ENCODE measurements at regions not wholly inside any gene's neighbourhood (a gene's known extent, or its start where the extent isn't known, plus 50 kb on each side); places are given as distances from the start of the nearest gene placed in this dataset.

- Histone ChIP-seq H3K9ac (replicated peaks; ENCODE audit: extremely low read depth, insufficient read depth, low read length) (no peak overlapping the region), H3K4me2 (ENCODE audit: insufficient read depth, low read length) (no peak overlapping the region), H3K27me3 (ENCODE audit: control insufficient read depth in 2 of 2, insufficient read depth in 2 of 2, low read length in 2 of 2) (peaks cover 11 to 21% of the 10 kb centered on the region in 2 experiments), H3K27ac (ENCODE audit: insufficient read depth, low read depth, low read length) (no peak overlapping the region), H3K4me3 (replicated peaks in 1 of 3; ENCODE audit: insufficient read depth in 1 of 3, low read depth in 1 of 3, low read length in 3 of 3) (no peak overlapping the region), H3K79me2 (ENCODE audit: control insufficient read depth, insufficient read depth, low read length) (no peaks in the 10 kb centered on the region), H4K20me1 (replicated peaks; ENCODE audit: control insufficient read depth, extremely low read depth, insufficient read depth, low read length) (no peaks in the 10 kb centered on the region), H2AFZ (ENCODE audit: low read depth, low read length) (no peak overlapping the region), H3K36me3 (ENCODE audit: control insufficient read depth in 2 of 2, extremely low read depth in 1 of 2, insufficient read depth in 2 of 2, low read length in 2 of 2) (no peaks in the 10 kb centered on the region), H3K4me1 (ENCODE audit: control insufficient read depth, extremely low read depth, insufficient read depth, low read length) (no peaks in the 10 kb centered on the region), H3K9me1 (replicated peaks; ENCODE audit: control insufficient read depth, extremely low read depth, insufficient read depth, low read length) (no peaks in the 10 kb centered on the region), H3K9me3 (replicated peaks; ENCODE audit: control insufficient read depth, insufficient read depth, low read length) (no peaks in the 10 kb centered on the region)
- dilution Hi-C loops (cut with MboI; ENCODE audit: extremely low pct_ligation_motif_present, low sequenced_read_pairs) = no loop called here
- ChIA-PET POLR2A (no interaction called here), CTCF (interaction anchor here (1.4 kb wide), 1 partner anchor 91 kb away, joined by 6 read pairs; no protein-coding TSS in a partner anchor)
- BruUV-seq (replicated peaks) = no TSS peak
- FAIRE-seq = no peak
- no peak for DNase-seq (ENCODE audit: low read depth, low spot score)
- intact Hi-C loops (cut with micrococcal nuclease) = no loop called here
- TF ChIP-seq GATA2 (IDR thresholded peaks at IDR 0.05; ENCODE audit: insufficient read depth, insufficient read length, low read depth, low read length) (no peak), JUN (IDR thresholded peaks at IDR 0.05; ENCODE audit: borderline replicate concordance, insufficient read depth, insufficient read length, low read depth) (no peak), MYC (IDR thresholded peaks at IDR 0.05; ENCODE audit: low read depth, low read length) (no peak), POLR2A (IDR thresholded peaks at IDR 0.05; ENCODE audit: low read depth, low read length) (no peak), FOS (IDR thresholded peaks at IDR 0.05; ENCODE audit: borderline replicate concordance, insufficient read depth, low read length) (no peak), POLR2AphosphoS5 (IDR thresholded peaks at IDR 0.05; ENCODE audit: insufficient read depth, low read depth, low read length) (no peak), MAX (IDR thresholded peaks at IDR 0.05; ENCODE audit: insufficient read depth, insufficient read length) (no peak), EZH2 (IDR thresholded peaks at IDR 0.05; ENCODE audit: borderline replicate concordance, low read depth, low read length, severe bottlenecking) (no peak)
- TF ChIP-seq, protein P1, sequence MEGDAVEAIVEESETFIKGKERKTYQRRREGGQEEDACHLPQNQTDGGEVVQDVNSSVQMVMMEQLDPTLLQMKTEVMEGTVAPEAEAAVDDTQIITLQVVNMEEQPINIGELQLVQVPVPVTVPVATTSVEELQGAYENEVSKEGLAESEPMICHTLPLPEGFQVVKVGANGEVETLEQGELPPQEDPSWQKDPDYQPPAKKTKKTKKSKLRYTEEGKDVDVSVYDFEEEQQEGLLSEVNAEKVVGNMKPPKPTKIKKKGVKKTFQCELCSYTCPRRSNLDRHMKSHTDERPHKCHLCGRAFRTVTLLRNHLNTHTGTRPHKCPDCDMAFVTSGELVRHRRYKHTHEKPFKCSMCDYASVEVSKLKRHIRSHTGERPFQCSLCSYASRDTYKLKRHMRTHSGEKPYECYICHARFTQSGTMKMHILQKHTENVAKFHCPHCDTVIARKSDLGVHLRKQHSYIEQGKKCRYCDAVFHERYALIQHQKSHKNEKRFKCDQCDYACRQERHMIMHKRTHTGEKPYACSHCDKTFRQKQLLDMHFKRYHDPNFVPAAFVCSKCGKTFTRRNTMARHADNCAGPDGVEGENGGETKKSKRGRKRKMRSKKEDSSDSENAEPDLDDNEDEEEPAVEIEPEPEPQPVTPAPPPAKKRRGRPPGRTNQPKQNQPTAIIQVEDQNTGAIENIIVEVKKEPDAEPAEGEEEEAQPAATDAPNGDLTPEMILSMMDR (IDR thresholded peaks at IDR 0.05; ENCODE audit: extremely low read depth in 1 of 2, insufficient read depth in 1 of 2, low read depth in 1 of 2, low read length in 2 of 2) = no peak
Observed at GRCh38 chr13:110976785-110977184, 61.9 kb upstream of the ANKRD10 start.

Measured in endothelial cell of umbilical vein (primary cell).